LNCAP (cell line): ENCODE measurements at regions not wholly inside any gene's neighbourhood (a gene's known extent, or its start where the extent isn't known, plus 50 kb on each side); places are given as distances from the start of the nearest gene placed in this dataset.

ENCODE experiments used
- TF ChIP-seq, protein P1 (sequence below): fragments of 450-650 bp; IDR thresholded peaks from 2 replicates; pipeline ENCODE4 v1.5.1; 2017; ENCODE audit warnings: mild to moderate bottlenecking

DNA sequence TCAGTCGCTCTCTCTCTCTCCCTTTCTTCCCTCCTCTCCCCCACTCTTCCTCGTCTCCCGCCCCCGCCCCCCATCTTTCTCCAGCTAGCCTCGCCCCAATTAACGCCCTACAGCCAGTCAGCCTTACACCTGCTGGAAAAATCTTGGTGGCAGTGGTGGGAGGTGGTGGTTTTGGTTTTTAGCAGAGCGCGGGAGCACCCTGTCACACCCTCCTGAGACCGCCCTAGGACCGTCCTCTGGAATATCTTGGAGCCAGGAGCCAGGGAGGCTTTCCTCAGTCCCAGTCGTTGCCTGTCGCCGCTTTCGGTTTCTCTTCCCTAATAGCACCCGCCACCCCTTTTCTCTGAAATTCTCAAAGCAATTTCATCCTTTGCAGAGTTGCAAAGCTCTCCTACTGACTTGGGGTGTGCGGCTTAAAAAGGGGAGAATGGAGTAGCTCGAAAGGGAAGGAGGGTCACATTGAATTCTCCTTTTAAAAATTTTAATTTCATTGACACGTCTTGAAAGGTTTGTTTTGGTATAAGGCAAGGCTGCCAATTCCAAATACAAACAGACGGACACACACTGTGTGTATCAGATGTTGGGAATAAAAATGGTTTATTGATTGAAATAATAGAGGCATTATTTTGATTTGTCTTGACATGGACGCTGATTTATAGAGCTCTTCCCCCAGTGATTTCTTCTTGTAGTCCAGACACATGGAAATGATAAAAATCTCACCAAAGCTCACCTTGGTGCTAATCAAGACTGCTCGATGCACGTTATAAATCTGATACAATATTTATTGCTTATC lies 301.3 kb downstream of the PARP8 start:
- TF ChIP-seq, protein P1, sequence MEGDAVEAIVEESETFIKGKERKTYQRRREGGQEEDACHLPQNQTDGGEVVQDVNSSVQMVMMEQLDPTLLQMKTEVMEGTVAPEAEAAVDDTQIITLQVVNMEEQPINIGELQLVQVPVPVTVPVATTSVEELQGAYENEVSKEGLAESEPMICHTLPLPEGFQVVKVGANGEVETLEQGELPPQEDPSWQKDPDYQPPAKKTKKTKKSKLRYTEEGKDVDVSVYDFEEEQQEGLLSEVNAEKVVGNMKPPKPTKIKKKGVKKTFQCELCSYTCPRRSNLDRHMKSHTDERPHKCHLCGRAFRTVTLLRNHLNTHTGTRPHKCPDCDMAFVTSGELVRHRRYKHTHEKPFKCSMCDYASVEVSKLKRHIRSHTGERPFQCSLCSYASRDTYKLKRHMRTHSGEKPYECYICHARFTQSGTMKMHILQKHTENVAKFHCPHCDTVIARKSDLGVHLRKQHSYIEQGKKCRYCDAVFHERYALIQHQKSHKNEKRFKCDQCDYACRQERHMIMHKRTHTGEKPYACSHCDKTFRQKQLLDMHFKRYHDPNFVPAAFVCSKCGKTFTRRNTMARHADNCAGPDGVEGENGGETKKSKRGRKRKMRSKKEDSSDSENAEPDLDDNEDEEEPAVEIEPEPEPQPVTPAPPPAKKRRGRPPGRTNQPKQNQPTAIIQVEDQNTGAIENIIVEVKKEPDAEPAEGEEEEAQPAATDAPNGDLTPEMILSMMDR: no peak

DNA sequence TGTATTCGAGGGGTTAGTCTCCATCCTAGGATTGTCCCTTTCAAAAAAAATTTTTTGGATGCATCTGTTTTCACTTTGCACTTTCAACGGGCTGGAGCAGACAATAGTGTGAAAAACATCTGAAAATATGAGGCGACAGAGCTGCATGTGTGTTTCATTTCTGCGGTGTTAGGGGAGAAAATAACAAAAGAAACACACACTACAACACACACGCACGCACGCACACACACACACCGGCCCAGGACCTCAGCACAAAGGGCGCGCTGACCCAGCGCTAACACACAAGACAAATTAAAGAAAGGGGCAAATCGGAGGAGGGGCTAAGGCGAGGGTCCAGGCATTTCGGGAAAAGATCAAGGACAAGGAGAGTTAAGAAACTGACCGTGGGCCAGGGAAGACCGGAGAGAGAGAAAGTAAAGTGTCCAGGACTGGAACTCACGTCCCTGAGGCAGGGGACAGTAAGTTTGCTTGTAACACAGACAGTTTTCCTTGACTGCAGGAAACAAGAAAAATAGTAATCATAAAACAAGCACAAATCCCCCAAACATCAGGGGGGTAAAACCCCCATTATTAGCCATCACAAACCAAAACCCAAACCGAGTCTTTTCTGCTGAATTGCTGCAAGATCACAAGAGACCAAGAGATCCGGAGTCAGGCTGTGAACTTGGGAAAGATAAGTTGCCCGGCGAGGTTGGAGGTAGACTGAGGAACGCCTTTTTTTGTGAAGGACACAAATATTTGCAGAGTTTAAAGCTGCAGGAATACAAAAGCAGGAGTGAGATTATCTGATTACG lies 302.1 kb downstream of the PARP8 start:
- TF ChIP-seq, protein P1: no peak

DNA sequence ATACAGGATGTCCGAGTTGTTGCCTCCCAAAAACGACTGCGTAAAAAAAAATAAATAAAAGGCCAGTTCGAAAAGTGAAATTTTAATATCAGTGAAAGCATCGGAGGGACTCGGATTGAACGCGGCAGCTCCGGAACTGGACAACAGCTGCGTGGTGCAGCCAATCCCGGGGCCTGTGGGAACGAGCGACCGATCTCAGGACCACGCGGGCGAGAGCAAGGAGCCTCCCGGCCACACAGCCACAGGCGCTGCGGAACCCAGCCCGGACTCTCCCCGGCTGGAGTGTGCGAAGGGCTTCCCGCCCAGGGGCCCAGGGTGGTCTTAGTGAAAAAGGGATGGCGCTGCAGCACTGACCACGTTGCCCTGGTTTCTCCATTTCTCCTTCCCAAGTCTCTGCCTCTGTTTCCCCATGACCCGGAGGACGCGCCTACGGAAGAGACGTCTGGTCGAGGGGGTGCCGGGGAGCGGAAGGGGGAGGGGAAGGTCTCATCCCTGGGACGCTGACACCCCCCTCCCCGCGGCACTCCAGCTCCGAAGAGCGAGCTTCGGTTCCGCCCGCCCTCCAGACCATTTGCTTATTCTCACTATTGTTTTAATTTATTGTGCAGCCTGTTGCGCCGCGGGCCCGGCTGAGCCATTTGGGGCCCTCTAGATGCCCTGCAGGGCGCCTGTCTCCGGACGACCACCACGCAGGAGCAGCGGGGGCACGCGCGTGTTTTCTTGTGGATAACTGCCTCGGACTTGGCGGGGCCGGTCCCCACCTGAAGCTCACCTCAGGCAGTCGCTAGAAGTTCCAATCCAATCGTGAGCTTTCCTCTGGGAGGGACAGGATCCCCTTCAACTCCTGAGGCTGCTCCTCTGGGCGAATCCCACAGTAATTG lies 303.0 kb downstream of the PARP8 start:
- TF ChIP-seq, protein P1: no peak

DNA sequence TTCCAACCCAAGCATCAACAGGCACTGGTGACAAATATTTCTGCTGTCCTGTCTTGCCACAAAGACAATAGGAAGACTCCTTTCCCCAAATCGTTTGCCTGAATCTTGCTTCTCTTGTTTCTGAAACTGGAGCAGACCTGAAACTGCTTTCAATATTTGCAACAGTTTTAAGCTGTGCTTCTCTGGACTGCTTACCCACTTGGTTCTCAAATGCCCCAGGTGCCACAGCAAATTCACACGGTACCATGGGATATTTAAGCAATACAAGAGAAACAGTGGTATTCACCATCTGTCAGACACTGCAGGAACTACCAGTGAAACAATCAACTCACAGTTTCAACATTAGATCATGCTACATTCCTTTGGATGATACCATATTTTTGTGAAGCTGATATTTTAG lies 309.4 kb downstream of the PARP8 start:
- TF ChIP-seq, protein P1: no peak

DNA sequence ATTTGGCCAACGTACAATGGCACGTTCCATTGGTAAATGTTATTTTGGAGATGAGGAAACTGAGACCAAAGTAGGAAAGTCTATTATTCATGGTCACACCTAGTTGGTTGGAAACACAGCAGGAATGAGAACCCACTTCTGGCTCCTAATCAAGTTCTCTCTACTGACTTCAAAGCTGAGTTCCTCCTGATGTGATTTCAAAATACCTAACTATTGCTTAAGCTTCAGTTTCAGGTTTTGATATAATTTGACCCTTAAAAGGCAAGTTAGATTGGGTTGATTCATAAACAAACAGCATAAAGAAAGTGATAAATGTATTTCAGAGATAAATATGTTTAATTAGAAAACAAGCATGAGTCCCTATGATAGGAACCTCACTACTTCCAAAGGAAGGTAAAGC lies 312.5 kb downstream of the PARP8 start:
- TF ChIP-seq, protein P1: no peak

DNA sequence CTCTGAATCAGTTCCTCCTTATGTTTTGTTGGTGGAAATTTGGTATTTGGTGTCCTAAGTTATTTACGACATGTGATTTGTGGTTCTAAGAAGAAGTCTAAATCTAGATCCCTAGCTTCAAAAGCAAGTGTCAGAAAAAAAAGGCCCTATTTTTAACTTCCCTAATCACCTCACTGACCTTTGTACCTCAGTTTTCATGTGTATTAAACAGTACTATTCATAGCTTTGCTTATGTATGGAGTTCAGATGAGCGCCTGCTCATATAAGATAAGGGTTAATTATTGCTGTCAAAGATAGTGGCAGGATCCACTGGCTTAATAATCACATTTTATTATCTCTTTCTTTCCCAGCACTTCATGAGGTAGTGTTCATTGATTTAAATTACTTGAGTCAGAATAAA lies 318.2 kb downstream of the PARP8 start:
- TF ChIP-seq, protein P1: no peak

DNA sequence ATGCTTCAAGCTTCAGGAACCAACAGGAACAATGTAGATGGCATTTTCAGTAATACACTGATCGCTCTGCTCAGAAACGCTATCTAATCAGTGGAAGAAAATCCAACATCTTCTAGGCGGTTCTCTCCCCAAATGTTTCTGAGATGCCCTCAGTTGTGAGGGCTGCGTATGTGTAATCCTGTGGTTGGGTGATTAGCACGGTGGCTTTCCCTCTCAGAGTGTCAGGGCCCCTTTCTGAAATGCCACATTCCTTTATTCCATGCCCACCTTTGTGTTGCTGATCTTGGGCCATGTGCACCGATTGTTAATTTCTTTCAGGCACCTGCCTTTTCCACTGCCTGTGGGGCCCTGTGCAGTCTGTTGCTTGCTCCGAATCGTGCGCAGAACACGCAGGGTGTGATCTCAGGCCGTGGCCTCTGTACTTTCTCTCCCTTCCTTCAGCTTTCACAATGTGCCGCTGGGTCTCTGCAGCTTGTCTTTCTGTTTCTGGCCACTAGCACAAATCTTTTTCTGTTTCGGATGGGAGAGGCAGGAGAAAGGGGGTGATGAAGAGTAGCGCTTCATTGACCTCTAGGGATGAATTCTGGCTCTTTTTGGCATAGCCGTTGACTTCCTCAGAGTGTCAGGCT lies 324.0 kb downstream of the PARP8 start:
- TF ChIP-seq, protein P1: no peak
